IMR-90 (cell line): ENCODE measurements at regions not wholly inside any gene's neighbourhood (a gene's known extent, or its start where the extent isn't known, plus 50 kb on each side); places are given as distances from the start of the nearest gene placed in this dataset.

Experiments used
- ATAC-seq: fragments of 200-7000 bp; cut with Tn5 transposase; 2 replicates; pipeline ENCODE4 v1.9.1; 2020; ENCODE audit warnings: low read depth, mild to moderate bottlenecking, moderate library complexity
- BruUV-seq: library from RNA; stranded (reverse); fragments of 400-500 nt; replicated peaks from 2 replicates; lab custom pipeline; 2021; lab: Mats Ljungman, UMichigan
- CTCF ChIA-PET: fragments of 300-600 bp; formaldehyde crosslinking; extraction: SDS; loops from one replicate; lab custom pipeline; 2021; ENCODE audit warnings: antibody characterized with exemption; lab: Yijun Ruan, JAX
- POLR2A ChIA-PET: fragments of 300-600 bp; sonication (Branson Sonifier 250); formaldehyde crosslinking; loops from one replicate; lab custom pipeline; 2022; ENCODE audit warnings: antibody characterized with exemption; ENCODE audit not compliant: unreplicated experiment; lab: Charles Lee
- DNase-seq: peaks from one replicate; pipeline ENCODE4 v3.0.0; 2013
- H2AFZ ChIP-seq: replicated peaks from 2 replicates; pipeline ENCODE3; 2013; ENCODE audit warnings: low read length, mild to moderate bottlenecking; ENCODE audit not compliant: poor library complexity
- H2AK5ac ChIP-seq: 2 replicates; pipeline ENCODE4 v1.6.1; 2013; ENCODE audit warnings: low read depth, low read length, inconsistent platforms
- H2AK9ac ChIP-seq: replicated peaks from 2 replicates; pipeline ENCODE3; 2013; ENCODE audit warnings: mild to moderate bottlenecking, low read depth, low read length, moderate library complexity; ENCODE audit not compliant: poor library complexity
- H2BK120ac ChIP-seq: 2 replicates; pipeline ENCODE4 v1.6.1; 2013; ENCODE audit warnings: low read depth, low read length, inconsistent platforms
- H2BK15ac ChIP-seq: 3 replicates; pipeline ENCODE4 v1.6.1; 2013; ENCODE audit warnings: low read depth, low read length, inconsistent platforms
- H2BK20ac ChIP-seq: 2 replicates; pipeline ENCODE4 v1.6.1; 2013; ENCODE audit warnings: low read depth, mild to moderate bottlenecking, inconsistent platforms, low read length, moderate library complexity
- H2BK5ac ChIP-seq: 2 replicates; pipeline ENCODE4 v1.6.1; 2013; ENCODE audit warnings: mild to moderate bottlenecking, low read depth, low read length, inconsistent platforms; ENCODE audit not compliant: poor library complexity, severe bottlenecking
- H3K14ac ChIP-seq: replicated peaks from 2 replicates; pipeline ENCODE4 v1.6.1; 2013; ENCODE audit warnings: low read depth, low read length, inconsistent platforms
- H3K18ac ChIP-seq: 2 replicates; pipeline ENCODE4 v1.6.1; 2013; ENCODE audit warnings: low read depth, low read length, control low read depth
- H3K23ac ChIP-seq: 2 replicates; pipeline ENCODE4 v1.6.1; 2013; ENCODE audit warnings: low read depth, low read length, inconsistent platforms
- H3K27ac ChIP-seq: 2 replicates; pipeline ENCODE4 v1.5.1; 2013; ENCODE audit warnings: mild to moderate bottlenecking, control low read depth, low read length; ENCODE audit not compliant: insufficient read depth
- H3K27me3 ChIP-seq: 2 replicates; pipeline ENCODE4 v1.6.1; 2013; ENCODE audit warnings: low read length; ENCODE audit not compliant: control insufficient read depth, insufficient read depth
- H3K36me3 ChIP-seq: 2 replicates; pipeline ENCODE4 v1.6.1; 2013; ENCODE audit warnings: low read length, mixed read lengths; ENCODE audit not compliant: control insufficient read depth, insufficient read depth
- H3K4ac ChIP-seq: 2 replicates; pipeline ENCODE4 v1.6.1; 2013; ENCODE audit warnings: low read depth, low read length, inconsistent platforms
- H3K4me1 ChIP-seq: 2 replicates; pipeline ENCODE4 v1.6.1; 2013; ENCODE audit warnings: low read length, mixed read lengths; ENCODE audit not compliant: control insufficient read depth, insufficient read depth
- H3K4me2 ChIP-seq: 2 replicates; pipeline ENCODE4 v1.6.1; 2013; ENCODE audit warnings: low read depth, mild to moderate bottlenecking, control low read depth, low read length, moderate library complexity
- H3K4me3 ChIP-seq: 2 replicates; pipeline ENCODE4 v1.5.1; 2013; ENCODE audit warnings: low read depth, mild to moderate bottlenecking, control low read depth, low read length, moderate library complexity; ENCODE audit not compliant: insufficient read depth
- H3K56ac ChIP-seq: 2 replicates; pipeline ENCODE4 v1.6.1; 2013; ENCODE audit warnings: low read length, inconsistent platforms; ENCODE audit not compliant: insufficient read depth; ENCODE audit errors: extremely low read depth
- H3K79me1 ChIP-seq, 2 experiments: 2 replicates each; pipeline ENCODE4 v1.6.1; 2013; ENCODE audit warnings: low read length in 2 of 2, inconsistent platforms in 1 of 2, low read depth in 1 of 2
- H3K9ac ChIP-seq: 2 replicates; pipeline ENCODE4 v1.6.1; 2013; ENCODE audit warnings: low read depth, low read length, control low read depth
- H3K9me1 ChIP-seq: 2 replicates; pipeline ENCODE4 v1.6.1; 2013; ENCODE audit warnings: low read length, inconsistent platforms; ENCODE audit not compliant: insufficient read depth
- H3K9me3 ChIP-seq: 2 replicates; pipeline ENCODE4 v1.6.1; 2013; ENCODE audit warnings: low read length; ENCODE audit not compliant: control insufficient read depth, insufficient read depth
- H4K20me1 ChIP-seq: 2 replicates; pipeline ENCODE4 v1.6.1; 2013; ENCODE audit warnings: low read length, inconsistent platforms; ENCODE audit not compliant: insufficient read depth
- H4K5ac ChIP-seq: 2 replicates; pipeline ENCODE4 v1.6.1; 2013; ENCODE audit warnings: mild to moderate bottlenecking, low read depth, low read length, control low read depth
- H4K8ac ChIP-seq, 2 experiments: 2 replicates each; pipeline ENCODE4 v1.6.1; 2013; ENCODE audit warnings: low read depth in 2 of 2, low read length in 2 of 2, control low read depth in 1 of 2, inconsistent platforms in 1 of 2
- H4K91ac ChIP-seq: 2 replicates; pipeline ENCODE4 v1.6.1; 2013; ENCODE audit warnings: low read depth, low read length, inconsistent platforms; ENCODE audit not compliant: insufficient read depth
- CEBPB ChIP-seq: IDR thresholded peaks from 2 replicates; pipeline ENCODE4 v1.6.1; 2012; ENCODE audit warnings: low read depth, low read length, improper control_type of control experiment
- CHD1 ChIP-seq: IDR thresholded peaks from 2 replicates; pipeline ENCODE4 v1.6.1; 2012; ENCODE audit warnings: low read depth, low read length, improper control_type of control experiment
- FOS ChIP-seq: fragments of 150-350 bp; IDR thresholded peaks from 2 replicates; pipeline ENCODE4 v1.6.1; 2016; ENCODE audit warnings: low read depth, low read length
- MAZ ChIP-seq: IDR thresholded peaks from 2 replicates; pipeline ENCODE4 v1.6.1; 2012; ENCODE audit warnings: low read depth, mild to moderate bottlenecking, low read length, improper control_type of control experiment, moderate library complexity, borderline replicate concordance
- POLR2A ChIP-seq: IDR thresholded peaks from 2 replicates; pipeline ENCODE4 v1.6.1; 2012; ENCODE audit warnings: mild to moderate bottlenecking, low read depth, low read length
- SMC3 ChIP-seq: fragments of 150-350 bp; IDR thresholded peaks from 2 replicates; pipeline ENCODE4 v1.6.1; 2016; ENCODE audit warnings: low read depth, mild to moderate bottlenecking, antibody characterized with exemption, low read length, moderate library complexity
- WGBS, 2 experiments: methylation state at CpG; one replicate each; pipeline versions ENCODE4 v1.1.5 to v1.1.7; 2013; ENCODE audit warnings: missing lambda C conversion rate in 2 of 2; ENCODE audit not compliant: insufficient read length in 1 of 2; ENCODE audit errors: extremely low coverage in 2 of 2; 5-methylcytosine and 5-hydroxymethylcytosine counted together
- dilution Hi-C: fragments of 300-500 bp; cut with HindIII; formaldehyde crosslinking; loops from one replicate; pipeline ENCODE4 v1.14.3; 2018; ENCODE audit warnings: low sequenced_read_pairs; ENCODE audit not compliant: unreplicated experiment
- in situ Hi-C: fragments of 300-500 bp; cut with MboI; formaldehyde crosslinking; loops from 3 replicates; pipeline ENCODE4 v1.14.3; 2019; ENCODE audit warnings: low sequenced_read_pairs, inconsistent platforms, mixed read lengths
- intact Hi-C: fragments of 100-400 bp; cut with micrococcal nuclease; formaldehyde crosslinking; loops from 2 replicates; pipeline ENCODE4 v1.10.0; 2022

DNA sequence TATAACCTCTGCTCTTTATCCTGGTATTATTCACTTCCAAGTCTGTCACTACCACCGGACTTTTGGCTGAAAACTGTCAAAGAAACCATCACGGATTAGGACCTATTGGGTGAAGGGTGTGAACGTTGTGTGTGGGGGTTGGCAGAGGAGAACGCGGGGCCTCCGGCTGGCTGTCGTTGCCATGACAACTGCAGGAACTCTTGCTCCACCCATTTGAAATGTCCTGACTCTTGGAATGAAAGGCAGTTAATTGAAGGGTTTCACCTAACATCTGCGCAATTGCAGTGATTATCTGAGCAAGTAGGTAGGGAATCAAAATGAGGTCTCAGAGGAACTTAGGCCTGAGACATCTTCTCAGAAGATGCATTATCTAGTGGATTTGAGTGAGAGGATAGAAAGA, 60.9 kb upstream of the CLMP start:
- H2BK5ac ChIP-seq = no peak overlapping the region
- no peak overlapping the region for H3K56ac ChIP-seq
- no peak overlapping the region for H4K91ac ChIP-seq
- no peak overlapping the region for H3K4me2 ChIP-seq
- no peak overlapping the region for H4K8ac ChIP-seq
- H3K9ac ChIP-seq = no peak overlapping the region
- no peak overlapping the region for H3K27ac ChIP-seq
- intact Hi-C loops (no loop called here), dilution Hi-C loops (loop anchor here (25.0 kb wide), 1 partner anchor 144 kb away; no protein-coding TSS in a partner anchor), in situ Hi-C loops (loop anchor here (25.0 kb wide), 1 partner anchor 394 kb away; no protein-coding TSS in a partner anchor)
- H2BK20ac ChIP-seq = no peak overlapping the region
- H3K4me3 ChIP-seq = no peak overlapping the region
- H3K4ac ChIP-seq = no peak overlapping the region
- no peak overlapping the region for H2AFZ ChIP-seq
- no peak for ATAC-seq
- BruUV-seq = no TSS peak
- 100% methylated on average over 1 of the region's 8 CpGs; no CpG with 5 or more reads in 1 of the 2 experiments for WGBS, 2 experiments
- H2AK5ac ChIP-seq = no peak overlapping the region
- no peak overlapping the region for H2BK120ac ChIP-seq
- peaks cover 4% of the 10 kb centered on the region; the same call in 1 of the 2 replicates for H3K9me3 ChIP-seq
- TF ChIP-seq FOS = no peak
- no peak for TF ChIP-seq CHD1
- TF ChIP-seq SMC3 = no peak
- no peak for TF ChIP-seq CEBPB
- no peak for TF ChIP-seq MAZ
- TF ChIP-seq POLR2A = no peak
- DNase-seq = no peak
- no peak overlapping the region for H3K14ac ChIP-seq
- H3K18ac ChIP-seq = no peak overlapping the region
- peaks cover 8% of the 10 kb centered on the region for H3K9me1 ChIP-seq
- no peaks in the 10 kb centered on the region for H3K36me3 ChIP-seq
- H2AK9ac ChIP-seq = no peak overlapping the region
- H3K4me1 ChIP-seq = peaks cover 16% of the 10 kb centered on the region
- H3K23ac ChIP-seq = no peak overlapping the region
- no peaks in the 10 kb centered on the region; the same call in 1 of the 2 replicates for H4K20me1 ChIP-seq
- no peak overlapping the region for H2BK15ac ChIP-seq
- no peaks in the 10 kb centered on the region; the same call in 1 of the 2 replicates for H3K27me3 ChIP-seq
- no peaks in the 10 kb centered on the region for H3K79me1 ChIP-seq
- POLR2A ChIA-PET = no interaction called here
- no peak overlapping the region for H4K5ac ChIP-seq
- CTCF ChIA-PET = interaction anchor here (0.5 to 0.8 kb wide), 2 partner anchors 9 to 152 kb away, joined by 3 read pairs; no protein-coding TSS in a partner anchor
